Activated CD4-positive, alpha-beta memory T cell treated with anti-CD3 and anti-CD28 coated beads for 36 hours (primary cell): ENCODE measurements at regions not wholly inside any gene's neighbourhood (a gene's known extent, or its start where the extent isn't known, plus 50 kb on each side); places are given as distances from the start of the nearest gene placed in this dataset.

Experiments
- CTCF ChIA-PET: fragments of 350-600 bp; sonication (Branson Sonifier 250); formaldehyde crosslinking; loops from one replicate; lab custom pipeline; 2021; ENCODE audit warnings: antibody characterized with exemption, inconsistent platforms; lab: Charles Lee
- POLR2A ChIA-PET: fragments of 350-600 bp; sonication (Branson Sonifier 250); formaldehyde crosslinking; loops from one replicate; lab custom pipeline; 2021; ENCODE audit warnings: antibody characterized with exemption; lab: Charles Lee
- DNase-seq: peaks from one replicate; pipeline ENCODE4 v3.0.0-alpha.2; 2020
- H3K27ac Mint-ChIP-seq: one replicate; pipeline ENCODE4 v1.8.0; 2021; ENCODE audit warnings: mixed read lengths
- H3K27me3 Mint-ChIP-seq: one replicate; pipeline ENCODE4 v1.8.0; 2021; ENCODE audit warnings: mixed read lengths
- H3K36me3 Mint-ChIP-seq: one replicate; pipeline ENCODE4 v1.8.0; 2021; ENCODE audit warnings: mixed read lengths
- H3K4me1 Mint-ChIP-seq: one replicate; pipeline ENCODE4 v1.8.0; 2021; ENCODE audit warnings: low read depth, mixed read lengths
- H3K4me3 Mint-ChIP-seq: one replicate; pipeline ENCODE4 v1.8.0; 2021; ENCODE audit warnings: mild to moderate bottlenecking, mixed read lengths
- H3K9me3 Mint-ChIP-seq: one replicate; pipeline ENCODE4 v1.8.0; 2021; ENCODE audit warnings: mixed read lengths
- intact Hi-C: fragments of 100-400 bp; cut with micrococcal nuclease; formaldehyde crosslinking; loops from one replicate; pipeline ENCODE4 v1.15.1; 2023

DNA sequence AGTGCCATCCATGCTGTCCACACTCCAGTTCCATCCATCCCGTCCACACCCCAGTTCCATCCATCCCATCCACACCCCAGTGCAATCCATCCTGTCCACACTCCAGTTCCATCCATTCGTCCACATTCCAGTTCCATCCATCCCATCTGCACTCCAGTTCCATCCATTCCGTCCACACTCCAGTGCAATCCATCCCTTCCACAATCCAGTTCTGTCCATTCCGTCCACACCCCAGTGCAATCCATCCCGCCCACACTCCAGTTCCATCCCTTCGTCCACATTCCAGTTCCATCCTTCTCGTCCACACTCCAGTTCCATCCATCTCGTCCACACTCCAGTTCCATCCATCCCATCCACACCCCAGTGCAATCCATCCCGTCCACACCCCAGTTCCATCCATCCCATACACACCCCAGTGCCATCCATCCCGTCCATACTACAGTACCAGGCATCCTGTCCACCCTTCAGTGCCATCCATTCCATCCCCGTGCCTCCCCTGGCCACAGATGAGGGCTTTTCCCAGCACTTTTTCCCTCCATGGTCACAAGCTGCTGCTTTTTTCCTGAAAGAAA lies 704.0 kb downstream of the BRD1 start:
- Mint-ChIP-seq H3K4me3 (no peak overlapping the region), H3K27ac (no peak overlapping the region), H3K27me3 (peaks cover 11% of the 10 kb centered on the region), H3K36me3 (no peaks in the 10 kb centered on the region), H3K4me1 (no peaks in the 10 kb centered on the region), H3K9me3 (peaks cover 9% of the 10 kb centered on the region)
- CTCF ChIA-PET, result no interaction called here
- POLR2A ChIA-PET, result interaction anchor here (0.6 kb wide), 1 partner anchor 197 kb away, joined by 3 read pairs; no protein-coding TSS in a partner anchor
- DNase-seq, result no peak
- intact Hi-C loops, result no loop called here

DNA sequence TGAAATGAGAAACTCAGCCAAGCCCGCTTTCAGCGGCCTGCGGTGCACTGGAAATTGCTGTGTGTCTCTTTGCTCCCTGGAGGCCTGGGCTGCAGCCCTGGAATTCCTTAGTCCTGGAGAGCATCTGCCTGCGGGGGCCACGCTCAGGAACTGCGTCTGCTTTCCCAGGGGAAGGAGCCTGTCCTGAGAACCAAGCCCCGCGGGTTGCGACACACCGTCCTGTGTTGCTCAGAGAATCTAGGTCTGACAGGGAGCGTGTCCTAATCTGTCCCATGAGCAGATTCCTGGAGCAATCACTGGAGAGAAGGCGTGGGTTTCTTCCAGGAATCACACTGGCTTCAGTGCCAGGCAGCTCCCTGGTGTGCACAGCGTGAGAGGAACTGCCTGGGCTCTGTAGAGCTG lies 708.1 kb downstream of the BRD1 start:
- POLR2A ChIA-PET, result no interaction called here

DNA sequence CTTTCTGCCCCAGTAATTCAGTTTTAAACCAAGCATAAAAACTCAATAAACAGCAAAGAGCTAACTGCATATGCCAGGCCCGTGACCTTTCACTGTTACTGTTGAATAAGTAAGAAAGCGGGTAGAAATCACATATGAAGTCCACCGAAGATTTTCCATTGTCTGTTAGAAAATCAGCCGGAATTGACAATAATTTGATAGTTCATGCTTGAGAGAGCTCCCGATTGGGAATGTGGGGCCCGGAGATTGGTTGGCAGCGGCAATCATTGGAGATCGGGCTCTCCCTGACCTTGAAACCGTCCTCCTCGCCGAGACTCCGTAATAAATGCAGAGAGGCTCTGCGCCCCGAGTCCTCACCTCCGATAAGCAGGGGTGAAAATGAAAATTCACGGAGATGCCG lies 709.6 kb downstream of the BRD1 start:
- intact Hi-C loops, result no loop called here
- ChIA-PET POLR2A (no interaction called here), CTCF (no interaction called here)

More for the DNA sequence above, 708.1 kb downstream of the BRD1 start:
- no peak overlapping the region for H3K27ac Mint-ChIP-seq
- intact Hi-C loops, result no loop called here
- no peaks in the 10 kb centered on the region for H3K36me3 Mint-ChIP-seq
- H3K4me1 Mint-ChIP-seq, result no peaks in the 10 kb centered on the region
- H3K27me3 Mint-ChIP-seq, result peaks cover 8% of the 10 kb centered on the region
- CTCF ChIA-PET, result no interaction called here
- H3K4me3 Mint-ChIP-seq, result no peak overlapping the region
- DNase-seq, result no peak
- no peaks in the 10 kb centered on the region for H3K9me3 Mint-ChIP-seq

DNA sequence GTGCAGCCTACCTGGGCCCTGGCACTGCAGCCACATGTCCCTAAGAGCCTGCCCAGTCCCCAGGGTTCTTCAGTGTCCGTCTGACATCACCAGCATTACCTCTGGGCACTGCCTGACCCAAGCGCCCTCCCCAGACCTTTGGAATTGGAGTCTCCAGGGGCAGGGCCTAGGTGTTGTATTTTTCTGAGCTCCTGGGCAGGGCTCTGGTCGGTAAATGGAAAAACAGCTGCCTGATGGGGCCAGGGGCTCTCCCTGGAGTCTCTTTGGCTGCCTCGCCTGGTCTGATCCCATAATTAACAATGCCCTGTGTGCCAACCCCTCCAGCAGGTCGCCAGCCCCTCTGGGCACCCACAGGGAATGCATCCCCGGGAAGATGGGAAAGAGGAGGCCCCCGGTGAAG lies 710.2 kb downstream of the BRD1 start:
- H3K27ac Mint-ChIP-seq, result no peak overlapping the region
- DNase-seq, result no peak
- H3K36me3 Mint-ChIP-seq, result no peaks in the 10 kb centered on the region
- H3K27me3 Mint-ChIP-seq, result no peaks in the 10 kb centered on the region
- H3K4me1 Mint-ChIP-seq, result no peaks in the 10 kb centered on the region
- ChIA-PET POLR2A (no interaction called here), CTCF (no interaction called here)
- H3K4me3 Mint-ChIP-seq, result no peak overlapping the region
- H3K9me3 Mint-ChIP-seq, result no peaks in the 10 kb centered on the region
- intact Hi-C loops, result no loop called here

More for the DNA sequence above, 709.6 kb downstream of the BRD1 start:
- Mint-ChIP-seq H3K27ac (no peak overlapping the region), H3K36me3 (no peaks in the 10 kb centered on the region), H3K27me3 (no peaks in the 10 kb centered on the region), H3K4me3 (no peak overlapping the region), H3K4me1 (no peaks in the 10 kb centered on the region), H3K9me3 (no peaks in the 10 kb centered on the region)
- DNase-seq, result no peak

DNA sequence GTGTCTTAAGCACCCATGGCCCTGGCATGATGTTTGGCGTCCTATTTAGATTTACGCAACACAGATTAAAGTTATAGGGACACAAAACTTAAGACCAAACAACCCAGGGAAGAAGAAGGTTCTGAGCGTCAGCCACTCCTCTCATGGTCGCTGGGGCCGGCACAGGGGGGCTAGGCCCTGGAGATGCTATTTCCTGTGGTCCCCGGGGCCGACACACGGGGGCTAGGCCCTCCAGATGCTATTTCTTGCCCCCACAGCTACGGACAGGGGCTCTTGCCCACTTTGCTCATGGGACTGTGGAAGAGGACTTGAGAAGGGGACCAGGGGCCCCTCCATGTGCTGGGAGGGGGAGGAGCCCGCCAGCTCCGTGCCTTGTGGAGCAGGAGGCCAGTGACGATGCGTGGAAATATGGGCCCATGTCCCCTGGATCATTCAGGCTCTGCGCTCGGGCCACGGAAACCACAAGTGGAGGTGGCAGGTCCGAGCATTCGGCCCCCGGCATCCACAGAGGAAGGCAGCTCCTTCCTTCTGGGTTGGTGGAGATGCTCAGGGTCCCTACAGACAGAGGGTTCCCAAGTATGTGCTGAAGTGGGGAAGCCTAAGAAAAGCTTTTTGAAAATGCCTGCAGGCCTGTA lies 711.1 kb downstream of the BRD1 start:
- POLR2A ChIA-PET, result no interaction called here
- H3K27ac Mint-ChIP-seq, result no peak overlapping the region
- no peaks in the 10 kb centered on the region for H3K4me1 Mint-ChIP-seq
- no peaks in the 10 kb centered on the region for H3K9me3 Mint-ChIP-seq
- intact Hi-C loops, result no loop called here
- H3K36me3 Mint-ChIP-seq, result no peaks in the 10 kb centered on the region
- no peak for DNase-seq
- no peaks in the 10 kb centered on the region for H3K27me3 Mint-ChIP-seq
- CTCF ChIA-PET, result no interaction called here
- H3K4me3 Mint-ChIP-seq, result no peak overlapping the region

DNA sequence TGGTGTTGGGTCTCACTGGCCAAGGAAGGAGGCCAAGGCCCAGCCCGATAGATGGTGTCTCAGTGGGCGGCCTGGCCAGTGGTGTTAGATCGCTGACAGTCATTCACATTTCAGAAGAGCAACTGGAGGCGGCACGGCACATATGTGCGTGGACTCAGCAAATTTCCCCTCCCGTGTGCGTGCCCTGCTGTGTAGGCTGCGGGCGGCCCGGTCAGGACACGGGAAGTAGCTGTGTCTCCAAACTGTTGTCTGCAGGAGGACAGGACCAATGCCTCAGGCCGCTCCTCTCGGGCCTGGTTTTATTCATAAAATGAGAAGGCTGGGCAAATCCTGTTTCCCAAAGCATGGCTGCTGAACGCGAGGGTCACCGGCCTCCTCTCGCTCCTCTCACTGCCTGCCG lies 711.7 kb downstream of the BRD1 start:
- H3K4me3 Mint-ChIP-seq, result no peak overlapping the region
- H3K27me3 Mint-ChIP-seq, result no peaks in the 10 kb centered on the region
- no peak overlapping the region for H3K27ac Mint-ChIP-seq
- POLR2A ChIA-PET, result no interaction called here
- no peaks in the 10 kb centered on the region for H3K36me3 Mint-ChIP-seq
- H3K9me3 Mint-ChIP-seq, result no peaks in the 10 kb centered on the region
- H3K4me1 Mint-ChIP-seq, result no peaks in the 10 kb centered on the region
- CTCF ChIA-PET, result no interaction called here
- DNase-seq, result no peak
- intact Hi-C loops, result no loop called here

DNA sequence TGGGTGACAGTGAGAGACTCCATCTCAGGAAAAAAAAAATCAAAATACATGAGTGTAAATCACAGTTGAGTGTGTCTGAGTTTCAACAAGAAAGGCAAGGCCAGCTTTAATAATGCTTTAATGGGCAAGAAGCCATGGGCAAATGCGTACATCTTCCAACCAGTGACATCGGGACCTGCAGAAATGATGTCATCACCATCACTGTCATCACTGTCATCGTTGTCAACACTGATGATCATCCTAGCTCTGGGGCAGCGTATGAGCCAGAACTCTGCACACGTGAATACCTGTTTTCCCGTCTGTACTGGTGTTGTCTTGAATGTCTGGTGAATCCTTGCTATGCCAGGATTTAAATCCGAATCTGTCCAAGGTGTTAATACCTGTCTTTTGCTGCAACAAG lies 712.5 kb downstream of the BRD1 start:
- Mint-ChIP-seq H3K27ac (no peak overlapping the region), H3K4me3 (no peak overlapping the region), H3K36me3 (no peaks in the 10 kb centered on the region), H3K9me3 (no peaks in the 10 kb centered on the region), H3K4me1 (no peaks in the 10 kb centered on the region), H3K27me3 (no peaks in the 10 kb centered on the region)
- intact Hi-C loops, result no loop called here
- DNase-seq, result no peak
- ChIA-PET POLR2A (no interaction called here), CTCF (no interaction called here)

DNA sequence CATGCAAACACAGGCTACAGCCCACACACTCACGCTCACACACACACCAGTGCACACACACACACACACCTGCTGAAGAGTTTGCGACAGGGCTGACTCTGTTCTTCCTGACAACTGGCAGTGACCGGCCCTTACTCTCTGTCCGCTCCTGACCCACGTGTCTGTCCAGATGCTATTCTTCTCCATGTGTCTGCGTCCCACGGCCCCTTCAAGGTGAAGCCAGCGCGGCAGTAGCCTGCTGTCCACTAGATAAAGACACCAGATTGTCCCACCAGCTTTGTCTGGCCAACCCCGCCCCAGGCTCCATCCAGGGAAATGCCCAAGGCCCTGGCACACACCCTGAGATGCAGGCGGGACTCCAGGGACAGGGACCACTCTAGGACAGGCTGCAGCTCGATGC lies 713.9 kb downstream of the BRD1 start:
- no peaks in the 10 kb centered on the region for H3K9me3 Mint-ChIP-seq
- CTCF ChIA-PET, result no interaction called here
- no peak overlapping the region for H3K4me3 Mint-ChIP-seq
- H3K27ac Mint-ChIP-seq, result no peak overlapping the region
- no peak for DNase-seq
- POLR2A ChIA-PET, result no interaction called here
- no peaks in the 10 kb centered on the region for H3K4me1 Mint-ChIP-seq
- intact Hi-C loops, result no loop called here
- H3K27me3 Mint-ChIP-seq, result no peaks in the 10 kb centered on the region
- H3K36me3 Mint-ChIP-seq, result no peaks in the 10 kb centered on the region

DNA sequence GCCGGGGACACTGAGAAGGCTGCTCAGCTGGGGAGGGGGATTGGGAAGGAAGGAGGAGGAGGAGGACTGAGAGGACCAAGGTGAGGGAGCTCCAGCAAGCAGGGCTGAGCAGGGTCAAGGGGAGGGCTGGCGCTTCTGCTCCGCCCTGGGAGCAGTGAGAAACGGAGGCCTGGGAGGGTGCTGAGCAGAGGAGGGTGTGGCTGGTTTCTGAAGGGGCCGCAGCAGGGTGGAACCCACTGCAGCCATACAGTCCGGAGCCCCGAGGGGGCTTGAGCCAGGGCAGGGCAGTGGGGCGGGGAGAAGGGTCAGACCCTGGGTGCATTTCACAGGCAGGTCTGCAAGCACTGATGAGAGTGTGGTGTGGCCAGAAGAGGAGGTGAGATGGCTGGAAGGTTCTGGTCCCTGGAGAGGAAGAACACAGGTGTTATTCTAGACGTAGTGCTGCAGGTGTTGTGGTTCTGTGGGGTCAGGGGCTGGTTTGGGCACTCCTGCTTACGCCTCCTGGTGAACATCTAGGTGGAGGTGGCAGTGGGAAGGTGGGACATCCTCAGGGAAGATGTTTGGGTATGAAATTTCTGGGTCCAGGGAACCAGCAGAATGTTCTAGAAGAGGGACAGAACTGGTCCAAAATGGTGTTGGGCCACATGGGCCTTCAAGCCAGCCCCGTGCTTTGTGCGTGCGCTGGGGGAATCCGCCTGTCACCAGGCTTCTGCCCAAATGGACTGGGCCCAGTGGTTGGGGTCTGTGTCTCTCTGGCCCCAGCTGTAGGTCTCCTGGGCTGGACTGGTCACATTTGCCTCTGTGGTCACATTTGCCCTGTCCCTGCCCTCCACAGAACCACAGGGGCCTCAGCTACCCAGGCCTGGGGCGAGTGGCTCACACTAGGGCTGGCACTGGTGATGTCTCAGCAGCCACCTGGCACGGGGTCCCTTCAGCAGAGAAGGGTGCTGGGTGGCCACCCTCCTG lies 714.7 kb downstream of the BRD1 start:
- ChIA-PET CTCF (no interaction called here), POLR2A (no interaction called here)
- no peaks in the 10 kb centered on the region for H3K4me1 Mint-ChIP-seq
- no peaks in the 10 kb centered on the region for H3K36me3 Mint-ChIP-seq
- H3K4me3 Mint-ChIP-seq, result no peak overlapping the region
- no peaks in the 10 kb centered on the region for H3K9me3 Mint-ChIP-seq
- intact Hi-C loops, result no loop called here
- peaks cover 4% of the 10 kb centered on the region for H3K27me3 Mint-ChIP-seq
- DNase-seq, result no peak
- no peak overlapping the region for H3K27ac Mint-ChIP-seq

DNA sequence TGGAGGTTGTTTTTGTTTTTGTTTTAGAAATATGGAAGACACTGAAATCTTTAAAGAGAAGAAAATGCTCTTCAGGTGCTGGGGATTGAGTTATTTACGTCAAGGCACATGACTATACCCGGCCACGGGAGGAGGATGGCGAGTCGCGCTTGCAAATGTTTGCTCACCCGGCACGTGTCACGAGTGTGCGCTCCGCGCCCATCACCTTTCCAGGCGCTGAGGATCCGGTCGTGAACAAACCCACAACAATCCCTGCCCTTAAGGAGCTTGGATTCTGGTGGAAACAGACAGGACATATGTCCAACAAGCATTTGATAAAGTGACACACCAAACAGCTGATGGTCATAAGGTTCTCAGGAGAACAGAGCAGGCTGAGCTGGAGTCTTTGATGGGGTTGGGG lies 715.5 kb downstream of the BRD1 start:
- H3K4me1 Mint-ChIP-seq, result no peaks in the 10 kb centered on the region
- no peaks in the 10 kb centered on the region for H3K36me3 Mint-ChIP-seq
- no peak for DNase-seq
- no peak overlapping the region for H3K27ac Mint-ChIP-seq
- H3K9me3 Mint-ChIP-seq, result no peaks in the 10 kb centered on the region
- H3K4me3 Mint-ChIP-seq, result no peak overlapping the region
- POLR2A ChIA-PET, result no interaction called here
- peaks cover 7% of the 10 kb centered on the region for H3K27me3 Mint-ChIP-seq
- intact Hi-C loops, result no loop called here
- CTCF ChIA-PET, result no interaction called here

DNA sequence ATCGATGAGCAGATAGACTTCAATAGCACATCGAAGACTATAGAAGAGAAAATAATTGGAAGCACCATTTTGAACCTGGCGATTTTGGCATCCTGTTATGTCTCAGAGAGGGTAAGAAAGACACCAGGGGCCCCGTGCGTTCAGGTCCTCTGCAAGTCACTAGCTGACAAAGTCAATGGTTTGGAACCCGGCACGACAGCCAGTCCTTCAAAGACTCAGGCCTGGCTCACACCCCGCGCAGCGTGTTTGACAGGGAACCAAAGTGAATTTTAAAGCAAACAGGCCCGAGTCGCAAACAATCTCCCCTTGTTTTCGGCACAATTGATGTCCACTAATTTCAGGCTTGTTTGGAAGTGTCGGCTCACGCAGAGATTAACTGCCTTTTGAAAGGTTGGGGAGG lies 716.6 kb downstream of the BRD1 start:
- POLR2A ChIA-PET, result no interaction called here
- no peaks in the 10 kb centered on the region for H3K4me1 Mint-ChIP-seq
- no peaks in the 10 kb centered on the region for H3K36me3 Mint-ChIP-seq
- H3K9me3 Mint-ChIP-seq, result no peaks in the 10 kb centered on the region
- CTCF ChIA-PET, result no interaction called here
- no peak for DNase-seq
- H3K27ac Mint-ChIP-seq, result no peak overlapping the region
- intact Hi-C loops, result no loop called here
- H3K4me3 Mint-ChIP-seq, result no peak overlapping the region
- peaks cover 9% of the 10 kb centered on the region for H3K27me3 Mint-ChIP-seq

DNA sequence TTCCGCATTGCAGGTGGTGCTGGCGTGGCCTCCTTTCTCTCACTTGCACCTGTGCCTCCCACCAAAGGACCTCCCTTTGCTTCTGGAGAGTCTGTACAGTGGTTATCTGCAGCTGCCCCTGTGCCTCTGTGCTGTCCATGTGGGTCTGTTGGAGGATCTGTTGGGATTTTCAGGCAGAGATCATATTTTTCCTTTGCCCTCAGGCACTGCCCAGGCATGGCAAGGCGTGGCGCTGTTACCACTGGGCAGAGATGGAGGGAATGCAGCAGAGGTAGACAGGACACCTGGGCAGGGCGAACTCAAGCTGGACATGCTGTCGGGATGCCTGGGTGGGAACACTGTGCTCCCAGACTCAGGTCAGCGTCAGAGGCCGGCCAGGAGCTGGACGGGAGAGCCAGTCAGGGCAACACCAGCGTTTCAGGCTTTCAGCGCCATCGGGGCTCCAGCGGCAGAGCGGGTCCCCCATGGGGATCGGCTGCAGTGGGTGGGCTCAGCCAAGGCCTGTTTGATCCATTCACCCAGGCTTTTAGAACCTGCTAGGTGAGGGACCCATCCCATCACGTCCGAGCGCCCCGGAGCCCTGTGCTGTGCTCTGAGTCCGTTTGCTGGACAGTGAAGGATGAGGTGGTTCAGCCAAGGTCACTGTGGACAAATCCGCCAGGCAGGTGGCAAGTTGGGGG lies 718.9 kb downstream of the BRD1 start:
- Mint-ChIP-seq H3K4me1 (no peaks in the 10 kb centered on the region), H3K36me3 (no peaks in the 10 kb centered on the region)

More for the DNA sequence above, 718.9 kb downstream of the BRD1 start:
- POLR2A ChIA-PET, result no interaction called here
- intact Hi-C loops, result no loop called here
- H3K4me3 Mint-ChIP-seq, result no peak overlapping the region
- CTCF ChIA-PET, result no interaction called here
- H3K27me3 Mint-ChIP-seq, result peaks cover 12% of the 10 kb centered on the region
- no peaks in the 10 kb centered on the region for H3K9me3 Mint-ChIP-seq
- DNase-seq, result no peak
- H3K27ac Mint-ChIP-seq, result no peak overlapping the region
